H9 (cell line): ENCODE measurements at regions not wholly inside any gene's neighbourhood (a gene's known extent, or its start where the extent isn't known, plus 50 kb on each side); places are given as distances from the start of the nearest gene placed in this dataset.

Source experiments
- DNase-seq: peaks from one replicate; pipeline ENCODE4 v3.0.0-alpha.2; 2017
- H2AFZ ChIP-seq: one replicate; pipeline ENCODE4 v1.6.1; 2013; ENCODE audit warnings: mild to moderate bottlenecking, low read length, control low read depth, moderate library complexity
- H2AK5ac ChIP-seq: 2 replicates; pipeline ENCODE4 v1.6.1; 2013; ENCODE audit warnings: low read length, control low read depth, mixed read lengths; ENCODE audit not compliant: insufficient read length
- H2BK120ac ChIP-seq: one replicate; pipeline ENCODE4 v1.6.1; 2013; ENCODE audit warnings: low read depth, mild to moderate bottlenecking, low read length, control low read depth, inconsistent platforms; ENCODE audit not compliant: poor library complexity, severe bottlenecking
- H2BK12ac ChIP-seq: 2 replicates; pipeline ENCODE4 v1.6.1; 2013; ENCODE audit warnings: low read length, control low read depth, mixed read lengths, low read depth; ENCODE audit not compliant: insufficient read length
- H2BK15ac ChIP-seq: 2 replicates; pipeline ENCODE4 v1.6.1; 2013; ENCODE audit warnings: low read depth, low read length, control low read depth
- H2BK20ac ChIP-seq: one replicate; pipeline ENCODE4 v1.6.1; 2013; ENCODE audit warnings: low read depth, mild to moderate bottlenecking, low read length, control low read depth, inconsistent platforms; ENCODE audit not compliant: poor library complexity, severe bottlenecking
- H2BK5ac ChIP-seq: 2 replicates; pipeline ENCODE4 v1.6.1; 2013; ENCODE audit warnings: low read length, control low read depth, mixed read lengths; ENCODE audit not compliant: insufficient read length
- H3K14ac ChIP-seq: 2 replicates; pipeline ENCODE4 v1.6.1; 2013; ENCODE audit warnings: low read length, control low read depth; ENCODE audit not compliant: insufficient read depth
- H3K18ac ChIP-seq: 2 replicates; pipeline ENCODE4 v1.6.1; 2013; ENCODE audit warnings: low read depth, mild to moderate bottlenecking, mixed read lengths, low read length, control low read depth; ENCODE audit not compliant: insufficient read length
- H3K23ac ChIP-seq: 2 replicates; pipeline ENCODE4 v1.6.1; 2013; ENCODE audit warnings: low read length, control low read depth, mixed read lengths, low read depth; ENCODE audit not compliant: insufficient read length
- H3K23me2 ChIP-seq: 2 replicates; pipeline ENCODE4 v1.6.1; 2013; ENCODE audit warnings: low read depth, mild to moderate bottlenecking, mixed read lengths, low read length, control low read depth; ENCODE audit not compliant: insufficient read length, poor library complexity, severe bottlenecking
- H3K27ac ChIP-seq: 2 replicates; pipeline ENCODE4 v1.5.1; 2013; ENCODE audit warnings: low read length, control low read depth, mixed read lengths, low read depth; ENCODE audit not compliant: insufficient read length
- H3K27me3 ChIP-seq: 2 replicates; pipeline ENCODE4 v1.6.1; 2013; ENCODE audit warnings: low read length, control low read depth, inconsistent platforms; ENCODE audit not compliant: insufficient read depth
- H3K4ac ChIP-seq: 2 replicates; pipeline ENCODE4 v1.6.1; 2013; ENCODE audit warnings: low read depth, mild to moderate bottlenecking, control low read depth, inconsistent platforms, low read length, moderate library complexity
- H3K4me1 ChIP-seq: 2 replicates; pipeline ENCODE4 v1.6.1; 2013; ENCODE audit warnings: low read length, control low read depth, inconsistent platforms; ENCODE audit not compliant: insufficient read depth
- H3K4me2 ChIP-seq: 2 replicates; pipeline ENCODE4 v1.6.1; 2013; ENCODE audit warnings: low read length, control low read depth, mixed read lengths; ENCODE audit not compliant: insufficient read length, insufficient read depth
- H3K56ac ChIP-seq: 2 replicates; pipeline ENCODE4 v1.6.1; 2013; ENCODE audit warnings: low read depth, mild to moderate bottlenecking, mixed read lengths, low read length, control low read depth; ENCODE audit not compliant: insufficient read length
- H3K79me1 ChIP-seq: 2 replicates; pipeline ENCODE4 v1.6.1; 2013; ENCODE audit warnings: low read depth, mild to moderate bottlenecking, moderate library complexity, low read length, control low read depth, inconsistent platforms; ENCODE audit not compliant: insufficient read depth, poor library complexity, severe bottlenecking
- H3K79me2 ChIP-seq: 2 replicates; pipeline ENCODE4 v1.6.1; 2013; ENCODE audit warnings: low read length, control low read depth, inconsistent platforms; ENCODE audit not compliant: insufficient read depth
- H3K9ac ChIP-seq: 2 replicates; pipeline ENCODE4 v1.6.1; 2013; ENCODE audit warnings: low read length, control low read depth, mixed read lengths; ENCODE audit not compliant: insufficient read length; ENCODE audit errors: extremely low read depth
- H3K9me3 ChIP-seq: one replicate; pipeline ENCODE4 v1.6.1; 2013; ENCODE audit warnings: low read depth, low read length, inconsistent platforms; ENCODE audit not compliant: control insufficient read depth
- H3T11ph ChIP-seq: one replicate; pipeline ENCODE4 v1.6.1; 2013; ENCODE audit warnings: mild to moderate bottlenecking, low read length, control low read depth, inconsistent platforms
- H4K20me1 ChIP-seq: one replicate; pipeline ENCODE4 v1.6.1; 2013; ENCODE audit not compliant: control insufficient read depth, insufficient read length, insufficient read depth
- H4K5ac ChIP-seq: 2 replicates; pipeline ENCODE4 v1.6.1; 2013; ENCODE audit warnings: low read depth, mild to moderate bottlenecking, mixed read lengths, low read length, control low read depth; ENCODE audit not compliant: insufficient read length
- H4K8ac ChIP-seq: replicated peaks from 2 replicates; pipeline ENCODE4 v1.6.1; 2013; ENCODE audit warnings: low read length, control low read depth, mixed read lengths, low read depth; ENCODE audit not compliant: insufficient read length
- H4K91ac ChIP-seq: 2 replicates; pipeline ENCODE4 v1.6.1; 2013; ENCODE audit warnings: low read depth, mild to moderate bottlenecking, moderate library complexity, mixed read lengths, low read length, control low read depth; ENCODE audit not compliant: insufficient read length
- H3K27ac Mint-ChIP-seq, 3 experiments: 2 replicates in 2 of 3; 3 replicates in 1 of 3; pipeline ENCODE4 v1.8.0; 2020 to 2021; ENCODE audit warnings: mixed read lengths in 3 of 3, mild to moderate bottlenecking in 1 of 3, moderate library complexity in 1 of 3
- H3K27me3 Mint-ChIP-seq: 2 replicates; pipeline ENCODE4 v1.8.0; 2021; ENCODE audit warnings: low read depth, mild to moderate bottlenecking, moderate library complexity, mixed read lengths
- H3K36me3 Mint-ChIP-seq, 3 experiments: 2 replicates in 2 of 3; 3 replicates in 1 of 3; pipeline ENCODE4 v1.8.0; 2020 to 2021; ENCODE audit warnings: low read depth in 3 of 3, mixed read lengths in 3 of 3; ENCODE audit not compliant: insufficient read depth in 1 of 3
- H3K4me1 Mint-ChIP-seq, 2 experiments: 2 replicates each; pipeline ENCODE4 v1.8.0; 2020; ENCODE audit warnings: mixed read lengths in 2 of 2
- H3K4me3 Mint-ChIP-seq, 2 experiments: 2 replicates in 1 of 2; 3 replicates in 1 of 2; pipeline ENCODE4 v1.8.0; 2020 to 2021; ENCODE audit warnings: mild to moderate bottlenecking in 2 of 2, mixed read lengths in 2 of 2, moderate library complexity in 1 of 2
- H3K9me3 Mint-ChIP-seq, 2 experiments: 2 replicates in 1 of 2; 3 replicates in 1 of 2; pipeline ENCODE4 v1.8.0; 2020; ENCODE audit warnings: mild to moderate bottlenecking in 2 of 2, mixed read lengths in 2 of 2, moderate library complexity in 1 of 2
- CTCF ChIP-seq: fragments of 200-600 bp; sonication (generic); conservative IDR thresholded peaks from 3 replicates; pipeline ENCODE4 v1.8.0; 2021; ENCODE audit warnings: antibody characterized with exemption, mild to moderate bottlenecking
- WGBS: extraction: QIAGEN DNeasy Blood & Tissue Kit; methylation state at CpG from one replicate; pipeline ENCODE4 v1.1.7; 2013; ENCODE audit warnings: missing lambda C conversion rate, low lambda C conversion rate, mixed read lengths; ENCODE audit not compliant: insufficient read length; ENCODE audit errors: extremely low coverage; 5-methylcytosine and 5-hydroxymethylcytosine counted together

DNA sequence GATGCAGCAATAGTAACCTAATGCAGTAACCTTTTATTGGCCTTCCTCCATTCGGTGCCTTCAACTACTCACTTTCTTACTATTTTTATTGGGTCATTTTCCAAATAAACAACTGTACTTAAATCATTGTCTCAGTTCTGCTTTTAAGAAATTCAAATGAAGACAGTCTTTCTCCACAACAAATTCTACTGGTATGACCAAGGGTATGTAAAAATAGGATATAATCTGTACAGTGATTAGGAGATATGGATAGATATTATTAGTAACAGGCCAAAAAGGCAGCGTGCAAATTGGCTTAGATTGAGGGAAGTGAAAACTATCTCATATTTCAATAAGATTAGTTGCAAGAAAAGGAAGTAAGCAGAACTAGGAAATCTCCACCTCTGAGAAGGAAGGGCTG lies 177.4 kb upstream of the PPP1R2C start:
- H3K23me2 ChIP-seq: no peaks in the 10 kb centered on the region
- no peaks in the 10 kb centered on the region for H3K27me3 ChIP-seq
- Mint-ChIP-seq H3K27ac (no peak overlapping the region), H3K9me3 (peaks cover 25 to 54% of the 10 kb centered on the region in 2 experiments), H3K4me3 (no peak overlapping the region), H3K27me3 (no peaks in the 10 kb centered on the region), H3K4me1 (peaks cover 0 to 11% of the 10 kb centered on the region in 2 experiments; a peak in 2 of 4 replicates), H3K36me3 (peaks cover 21 to 33% (median 23%) of the 10 kb centered on the region in 3 experiments)
- no peak overlapping the region for H4K8ac ChIP-seq
- H4K91ac ChIP-seq: no peak overlapping the region
- DNase-seq: no peak
- no peak overlapping the region for H3K27ac ChIP-seq
- no peak overlapping the region for H3K56ac ChIP-seq
- peaks cover 5% of the 10 kb centered on the region for H3K9me3 ChIP-seq
- no peak overlapping the region for H4K5ac ChIP-seq
- no peaks in the 10 kb centered on the region for H3K79me1 ChIP-seq
- no peak overlapping the region for H3K18ac ChIP-seq
- no peak overlapping the region for H2BK20ac ChIP-seq
- no peak overlapping the region for H2AFZ ChIP-seq
- whole genome bisulfite sequencing: no CpG with 5 or more reads among the region's 2 CpGs
- H3K9ac ChIP-seq: no peak overlapping the region
- no peak overlapping the region for H2BK120ac ChIP-seq
- H2BK12ac ChIP-seq: no peak overlapping the region
- H2BK15ac ChIP-seq: no peak overlapping the region
- no peak overlapping the region for H3K4ac ChIP-seq
- no peaks in the 10 kb centered on the region for H3K79me2 ChIP-seq
- no peak overlapping the region for H3K14ac ChIP-seq
- no peak overlapping the region for H3K23ac ChIP-seq
- no peak overlapping the region for H2BK5ac ChIP-seq
- no peak overlapping the region for H2AK5ac ChIP-seq
- H3K4me1 ChIP-seq: no peaks in the 10 kb centered on the region
- H3K4me2 ChIP-seq: no peak overlapping the region
- no peak for TF ChIP-seq CTCF
- no peak overlapping the region for H3T11ph ChIP-seq
- H4K20me1 ChIP-seq: no peaks in the 10 kb centered on the region
